ENCODE measurements at regions not wholly inside any gene's neighbourhood (a gene's known extent, or its start where the extent isn't known, plus 50 kb on each side); places are given as distances from the start of the nearest gene placed in this dataset.

- DNase-seq (no peak), ATAC-seq (ENCODE audit: low read depth) (no peak)
- Histone ChIP-seq H2AFZ (replicated peaks; ENCODE audit: low read length, poor library complexity) (no peak overlapping the region), H3K56ac (ENCODE audit: extremely low read depth, insufficient read depth, low read length) (no peak overlapping the region), H4K8ac (ENCODE audit: low read depth in 2 of 2, low read length in 2 of 2) (no peak overlapping the region), H4K91ac (ENCODE audit: insufficient read depth, low read depth, low read length) (no peak overlapping the region), H2BK120ac (ENCODE audit: low read depth, low read length) (no peak overlapping the region), H3K4me3 (ENCODE audit: insufficient read depth, low read depth, low read length) (no peak overlapping the region), H2BK20ac (ENCODE audit: low read depth, low read length) (no peak overlapping the region), H3K9me1 (ENCODE audit: insufficient read depth, low read length) (no peaks in the 10 kb centered on the region), H3K36me3 (ENCODE audit: control insufficient read depth, insufficient read depth, low read length) (no peaks in the 10 kb centered on the region), H3K18ac (ENCODE audit: low read depth, low read length) (no peak overlapping the region), H3K9ac (ENCODE audit: low read depth, low read length) (no peak overlapping the region), H2BK15ac (ENCODE audit: low read depth, low read length) (no peak overlapping the region), H2AK9ac (replicated peaks; ENCODE audit: low read depth, low read length, poor library complexity) (no peak overlapping the region), H3K27ac (ENCODE audit: insufficient read depth, low read length) (no peak overlapping the region), H3K79me1 (ENCODE audit: low read depth in 1 of 2, low read length in 2 of 2) (no peaks in the 10 kb centered on the region), H3K4ac (ENCODE audit: low read depth, low read length) (no peak overlapping the region), H3K4me2 (ENCODE audit: low read depth, low read length) (no peak overlapping the region), H4K20me1 (ENCODE audit: insufficient read depth, low read length) (no peaks in the 10 kb centered on the region), H2BK5ac (ENCODE audit: low read depth, low read length, poor library complexity, severe bottlenecking) (no peak overlapping the region), H2AK5ac (ENCODE audit: low read depth, low read length) (no peak overlapping the region), H3K14ac (replicated peaks; ENCODE audit: low read depth, low read length) (no peak overlapping the region), H3K23ac (ENCODE audit: low read depth, low read length) (no peak overlapping the region), H3K9me3 (ENCODE audit: control insufficient read depth, insufficient read depth, low read length) (no peaks in the 10 kb centered on the region), H4K5ac (ENCODE audit: low read depth, low read length) (no peak overlapping the region), H3K4me1 (ENCODE audit: control insufficient read depth, insufficient read depth, low read length) (no peaks in the 10 kb centered on the region; the same call in 1 of the 2 replicates), H3K27me3 (ENCODE audit: control insufficient read depth, insufficient read depth, low read length) (no peaks in the 10 kb centered on the region)
- in situ Hi-C loops (cut with MboI; ENCODE audit: low sequenced_read_pairs) = no loop called here
- no TSS peak for BruUV-seq (replicated peaks)
- intact Hi-C loops (cut with micrococcal nuclease) = no loop called here
- CTCF ChIA-PET = no interaction called here
- POLR2A ChIA-PET (ENCODE audit: unreplicated experiment) = no interaction called here
- TF ChIP-seq FOS (IDR thresholded peaks at IDR 0.05; ENCODE audit: low read depth, low read length) (no peak), NFE2L2 (IDR thresholded peaks at IDR 0.05; ENCODE audit: low read depth, low read length) (no peak), CHD1 (IDR thresholded peaks at IDR 0.05; ENCODE audit: low read depth, low read length) (no peak), CEBPB (IDR thresholded peaks at IDR 0.05; ENCODE audit: low read depth, low read length) (no peak)
- dilution Hi-C loops (cut with HindIII; ENCODE audit: low sequenced_read_pairs, unreplicated experiment) = no loop called here
- WGBS, 2 experiments (ENCODE audit: extremely low coverage in 2 of 2, insufficient read length in 1 of 2) = no CpG with 5 or more reads among the region's 5 CpGs
Measured at GRCh38 chr13:47407808-47408207, 511.0 kb upstream of the HTR2A start.
